HG03457 (cell line): ENCODE measurements at regions not wholly inside any gene's neighbourhood (a gene's known extent, or its start where the extent isn't known, plus 50 kb on each side); places are given as distances from the start of the nearest gene placed in this dataset.
"Not testable (repeated sequence)": the region's sequence is repeated elsewhere in the genome, so short reads cannot be mapped to it uniquely, and the experiment has no call there.

Source experiments
- ATAC-seq: cut with Tn5 transposase; IDR thresholded peaks from one replicate; pipeline ENCODE4 v1.9.1; 2021; ENCODE audit warnings: moderate number of reproducible peaks; ENCODE audit not compliant: unreplicated experiment

DNA sequence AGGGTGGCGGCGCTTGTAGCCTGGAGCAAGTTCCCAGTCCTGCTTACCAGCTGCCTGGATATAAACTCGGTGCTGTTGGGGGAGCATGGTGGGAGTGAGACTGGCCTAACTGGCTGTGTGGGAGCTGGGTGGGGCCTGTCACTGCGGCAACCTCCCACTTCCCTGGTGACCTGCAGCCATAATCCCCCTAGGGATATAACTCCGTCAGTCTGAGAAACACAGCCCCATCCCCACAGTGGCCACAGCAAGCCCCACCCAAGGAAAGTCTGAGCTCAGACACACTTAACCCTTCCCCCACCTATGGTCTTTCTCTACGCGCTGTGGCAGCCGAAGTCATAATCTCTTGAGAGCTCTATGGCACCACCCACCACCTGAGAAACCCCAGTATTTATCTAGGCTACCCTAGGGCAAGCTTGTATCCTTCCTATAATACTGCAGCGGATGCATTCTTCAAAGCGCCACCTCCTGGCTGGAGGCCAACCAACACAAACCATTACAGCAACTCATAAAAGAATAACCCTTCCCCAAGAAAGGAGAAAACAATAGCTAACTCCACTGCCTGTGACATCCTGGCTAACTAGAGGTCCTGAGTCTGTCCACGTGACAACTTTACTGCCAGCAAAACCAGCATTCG, 57.4 kb downstream of the ZNF648 start:
- no peak for ATAC-seq

DNA sequence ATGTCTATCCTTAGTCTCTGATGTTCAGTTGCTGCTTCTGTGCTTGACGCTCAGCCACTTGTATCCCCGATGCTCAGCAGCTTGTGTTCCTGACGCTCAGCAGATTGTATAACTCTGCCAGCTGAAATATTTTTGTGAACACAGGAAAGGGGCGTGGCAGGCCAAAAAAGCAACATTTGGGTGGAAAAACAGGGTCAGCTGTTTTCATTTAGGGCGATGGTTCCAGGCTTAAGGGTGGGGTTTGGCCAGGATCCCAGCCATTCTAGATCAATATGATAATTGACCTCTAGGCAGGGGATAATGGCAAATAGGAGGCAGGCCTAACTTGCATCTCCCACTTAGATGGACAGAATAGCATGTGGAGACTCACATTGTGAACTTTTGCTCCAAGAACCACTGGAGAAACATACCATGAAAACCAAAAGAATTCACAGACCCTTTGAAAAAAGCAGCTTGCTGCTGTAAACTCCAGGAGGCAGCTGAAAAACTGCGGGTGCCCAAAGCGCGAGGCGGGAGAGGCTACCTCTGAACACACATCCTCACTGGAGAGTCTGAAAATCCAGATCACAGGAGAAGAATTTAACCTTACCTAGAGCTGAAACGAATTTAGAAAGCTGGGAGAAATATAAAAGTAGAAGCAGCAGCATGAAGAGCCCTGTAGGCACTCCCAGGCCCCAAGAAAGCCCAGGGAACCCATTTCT, 58.3 kb downstream of the ZNF648 start:
- ATAC-seq, result no peak

DNA sequence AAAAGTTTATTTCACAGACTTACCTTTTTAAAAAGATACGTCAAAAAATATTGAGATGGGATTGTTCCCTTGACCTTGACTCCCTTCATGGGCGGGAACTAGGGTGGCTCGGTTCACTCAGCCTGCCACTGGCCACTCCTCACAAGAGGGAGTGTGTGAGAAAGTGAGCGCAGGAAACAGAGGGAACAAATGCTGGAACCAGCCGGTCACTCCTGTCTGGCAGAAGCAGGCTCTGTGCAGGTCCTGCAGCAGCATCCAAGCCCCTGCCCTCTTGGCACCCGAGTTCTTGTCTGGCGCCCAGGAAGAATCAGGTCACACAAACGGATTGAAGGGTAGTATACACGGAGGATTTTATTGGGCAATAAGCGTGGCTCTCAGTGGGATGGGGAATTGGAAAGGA, 58.9 kb downstream of the ZNF648 start:
- ATAC-seq, result no peak

DNA sequence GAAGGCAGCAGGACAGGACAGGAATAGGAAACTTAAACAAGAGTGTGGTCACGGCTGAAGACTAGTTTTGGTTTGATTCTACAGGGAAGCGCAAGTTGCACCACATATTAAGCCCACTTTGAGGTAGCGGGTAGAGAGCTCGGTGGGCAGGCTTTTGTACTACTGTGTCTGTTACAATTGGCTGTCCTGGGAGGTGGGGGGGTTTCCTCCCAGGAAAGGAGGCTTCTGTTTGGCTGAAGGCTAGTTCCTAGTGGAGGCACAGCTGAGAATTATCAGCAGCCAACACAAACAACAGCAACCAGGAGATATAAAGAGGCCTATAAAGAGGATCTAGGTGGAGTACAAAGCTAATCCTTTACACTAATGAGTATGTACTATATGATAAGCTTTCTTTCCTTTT, 62.7 kb downstream of the ZNF648 start:
- ATAC-seq, result no peak

GRCh38 chr1:181992072-181992471, 69.4 kb downstream of the ZNF648 start:
- no peak for ATAC-seq

- no peak for ATAC-seq
These were observed 70.8 kb downstream of the ZNF648 start for GRCh38 chr1:181990728-181991127.

GRCh38 chr1:181989261-181989920, 72.1 kb downstream of the ZNF648 start:
- ATAC-seq, result no peak

DNA sequence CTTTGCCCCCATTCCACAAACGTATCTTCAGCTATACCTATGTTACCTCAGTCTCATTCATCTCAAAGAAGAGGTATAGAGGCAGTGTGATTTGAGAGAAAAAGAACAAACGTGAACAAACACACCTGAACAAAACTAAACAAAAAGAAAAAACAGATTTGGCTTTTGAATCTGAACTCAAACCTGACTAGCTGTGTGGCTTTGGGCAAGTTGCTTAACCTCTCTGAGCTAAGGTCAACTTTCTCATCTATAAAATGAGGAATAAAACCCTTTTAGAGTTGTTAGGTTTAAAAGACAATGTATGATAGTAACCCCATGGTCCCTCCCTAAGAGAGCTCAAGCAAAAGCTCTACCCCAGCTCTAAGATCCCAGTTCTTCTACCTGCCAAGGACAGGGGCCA, 73.5 kb downstream of the ZNF648 start:
- ATAC-seq, result no peak

DNA sequence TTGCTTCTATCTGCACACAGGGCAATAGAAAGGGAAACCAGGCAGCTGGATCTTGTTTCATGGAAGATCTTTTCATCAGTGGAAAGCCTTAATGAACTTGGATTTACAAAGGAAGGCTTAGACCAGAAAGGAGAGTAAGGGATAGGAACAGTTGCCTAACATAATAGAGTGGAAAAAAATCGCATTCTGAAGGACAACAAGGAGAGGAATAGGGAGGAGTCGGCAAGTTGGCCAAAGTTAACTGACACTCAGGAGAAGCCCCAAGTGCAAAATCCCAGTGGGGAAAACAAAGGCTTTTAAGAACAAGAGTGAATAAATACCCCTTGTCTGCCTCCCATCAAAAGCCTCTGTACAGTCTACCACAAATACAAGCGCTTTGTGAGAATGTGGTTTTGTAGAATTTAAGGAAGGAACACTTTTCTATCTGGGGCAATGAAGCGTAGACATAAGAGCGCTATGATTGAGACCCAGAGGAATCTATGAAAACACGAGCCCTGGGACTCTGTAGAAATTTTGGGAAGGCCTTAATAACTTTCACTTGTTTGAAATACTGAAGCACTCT, 74.1 kb downstream of the ZNF648 start:
- ATAC-seq, result no peak

DNA sequence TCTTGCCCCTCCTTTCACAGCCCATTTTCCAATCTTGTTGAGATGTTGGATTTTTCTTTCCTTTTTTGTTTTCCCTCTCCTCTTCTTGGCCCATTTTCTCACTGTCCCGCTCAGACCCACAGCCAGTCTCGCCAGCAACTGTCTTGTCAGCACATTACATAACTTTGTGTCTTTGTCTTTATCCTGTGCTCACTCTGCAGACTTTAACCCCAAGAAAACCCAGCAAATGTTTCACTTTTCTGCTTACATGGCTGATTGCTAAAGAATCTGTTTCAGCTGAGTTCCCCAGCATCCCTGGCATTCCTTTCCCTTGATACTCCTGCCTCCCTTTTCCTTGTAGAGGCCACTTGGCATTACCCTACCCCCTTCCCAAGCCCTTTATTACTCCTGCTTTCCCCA, 74.6 kb downstream of the ZNF648 start:
- no peak for ATAC-seq

DNA sequence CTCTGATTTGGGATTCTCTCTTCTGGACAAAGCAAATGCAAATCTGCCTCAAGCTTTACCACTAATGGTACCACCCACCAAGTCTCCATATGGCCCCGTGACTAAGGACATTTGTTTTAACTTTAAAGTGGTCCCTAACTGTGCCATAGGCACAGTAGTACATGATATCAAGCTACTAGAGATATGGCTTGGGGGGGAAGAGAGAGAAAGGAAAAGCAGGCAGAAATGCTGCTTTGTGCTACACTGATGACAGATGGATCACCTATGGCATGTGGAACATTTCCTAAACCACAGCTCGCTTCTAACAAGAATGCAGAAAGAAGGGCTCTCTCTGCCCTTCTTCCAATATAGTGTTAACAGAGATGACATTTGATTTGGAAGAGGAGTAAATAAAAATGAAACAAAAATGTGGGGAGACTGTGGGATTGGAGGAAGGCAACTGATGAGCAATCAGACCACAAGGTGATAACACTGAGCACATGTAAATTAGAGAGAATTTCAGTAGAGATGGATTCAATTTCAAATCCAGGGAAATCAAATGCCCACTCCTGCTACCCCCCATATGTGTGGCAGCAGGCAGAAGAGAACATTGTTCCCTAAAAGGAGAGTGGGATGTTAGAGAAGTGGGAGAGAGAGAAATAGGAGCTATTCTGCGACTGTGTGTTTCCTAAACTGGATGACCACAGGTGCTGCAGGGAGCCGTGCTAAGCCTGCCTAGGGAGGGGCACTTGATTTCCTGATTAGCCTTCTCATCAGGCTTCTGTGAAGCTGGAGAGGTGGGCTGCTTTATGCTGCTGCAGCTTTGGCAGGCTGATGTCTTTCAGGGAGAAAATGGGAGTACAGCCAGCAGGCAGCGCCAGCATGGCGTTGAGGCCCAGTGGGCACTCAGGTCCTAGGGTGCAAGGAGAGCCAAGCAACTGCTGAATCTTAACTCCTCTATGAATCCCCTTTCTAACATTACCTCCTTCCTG, 75.3 kb downstream of the ZNF648 start:
- ATAC-seq, result no peak

GRCh38 chr1:181985281-181985680, 76.2 kb downstream of the ZNF648 start:
- no peak for ATAC-seq

GRCh38 chr1:181984006-181984405, 77.5 kb downstream of the ZNF648 start:
- no peak for ATAC-seq

DNA sequence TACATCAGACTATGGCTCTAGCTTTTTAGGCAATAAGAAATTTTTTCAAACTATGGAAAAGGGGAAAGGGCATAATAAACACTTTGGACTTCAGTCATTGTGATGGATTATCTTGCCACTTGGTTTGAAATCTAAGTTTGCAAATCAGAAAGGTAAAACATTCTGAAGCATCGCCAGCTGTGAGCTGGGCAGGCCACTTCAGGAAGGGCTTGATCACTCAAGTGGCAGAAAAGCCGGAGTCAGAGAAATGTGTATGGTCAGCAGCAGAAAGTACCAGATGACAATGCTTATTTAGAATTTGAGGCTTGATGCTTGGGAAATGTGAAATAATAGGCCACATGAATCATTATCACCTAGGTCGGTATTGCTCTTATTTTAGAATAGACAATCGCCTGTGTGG, 79.7 kb downstream of the ZNF648 start:
- no peak for ATAC-seq

DNA sequence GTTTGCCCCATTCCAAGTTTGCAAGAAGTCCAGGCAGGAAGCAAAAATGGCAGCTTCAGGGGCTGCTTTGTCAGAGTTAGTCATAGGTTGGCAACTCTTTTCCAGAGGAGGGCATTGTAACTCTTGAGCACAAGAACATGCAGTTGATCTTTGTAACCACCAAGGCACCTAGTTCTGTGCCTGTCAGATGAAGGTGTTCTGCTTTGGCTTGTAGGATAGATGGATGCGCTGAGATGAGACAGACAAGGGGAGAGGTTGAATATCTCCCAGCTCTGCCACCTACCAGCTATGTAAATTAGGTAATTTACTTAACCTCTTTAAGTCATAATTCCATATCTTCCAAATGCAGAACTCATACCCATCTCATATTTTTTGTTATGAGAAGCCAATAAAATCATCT, 89.3 kb downstream of the ZNF648 start:
- ATAC-seq, result no peak

DNA sequence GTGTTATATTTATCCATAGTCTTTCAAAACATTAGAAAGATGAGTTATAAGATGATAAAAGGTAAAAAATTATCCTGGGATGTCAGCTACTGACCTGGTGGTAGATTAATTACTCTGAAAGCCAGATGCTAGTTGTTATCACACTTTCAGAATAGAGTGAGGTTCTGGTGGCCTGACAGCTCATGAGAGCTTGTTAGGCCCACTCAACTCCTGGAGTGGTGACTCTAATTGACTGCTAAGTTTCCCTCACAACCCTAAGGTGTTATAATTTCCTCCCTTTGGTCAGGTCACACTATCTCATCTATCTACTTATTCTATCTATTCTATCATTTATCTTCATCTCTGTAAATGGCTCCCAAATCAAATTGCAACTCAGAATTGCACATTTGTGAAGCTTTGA, 90.1 kb downstream of the ZNF648 start:
- ATAC-seq, result no peak

GRCh38 chr1:181969902-181970301, 91.6 kb downstream of the ZNF648 start:
- no peak for ATAC-seq

DNA sequence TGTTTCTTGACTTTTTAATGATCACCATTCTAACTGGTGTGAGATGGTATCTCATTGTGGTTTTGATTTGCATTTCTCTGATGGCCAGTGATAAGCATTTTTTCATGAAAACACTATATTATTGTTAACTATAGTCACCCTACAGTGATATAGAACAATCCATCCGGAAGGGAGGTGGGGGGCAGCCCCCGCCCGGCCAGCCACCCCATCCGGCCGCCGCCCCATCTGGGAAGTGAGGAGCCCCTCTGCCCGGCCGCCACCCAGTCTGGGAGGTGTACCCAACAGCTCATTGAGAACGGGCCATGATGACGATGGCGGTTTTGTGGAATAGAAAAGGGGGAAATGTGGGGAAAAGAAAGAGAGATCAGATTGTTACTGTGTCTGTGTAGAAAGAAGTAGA, 106.8 kb downstream of the ZNF648 start:
- not testable (repeated sequence) for ATAC-seq

GRCh38 chr1:181954178-181954577, 107.3 kb downstream of the ZNF648 start:
- not testable (repeated sequence) for ATAC-seq

- no peak for ATAC-seq
These were observed 107.9 kb downstream of the ZNF648 start for GRCh38 chr1:181953596-181953995.

- no peak for ATAC-seq
These were observed 110.3 kb downstream of the ZNF648 start for GRCh38 chr1:181951213-181951612.
